Kidney capillary endothelial cell (primary cell): ENCODE measurements at regions not wholly inside any gene's neighbourhood (a gene's known extent, or its start where the extent isn't known, plus 50 kb on each side); places are given as distances from the start of the nearest gene placed in this dataset.

Experiments
- DNase-seq: peaks from one replicate; pipeline ENCODE4 v3.0.0-alpha.2; 2018; ENCODE audit warnings: low spot score

- no peak for DNase-seq
Measured at GRCh38 chr16:85293904-85294642, 181.8 kb upstream of the CIBAR2 start.

GRCh38 chr16:85294810-85295508 lies 182.7 kb upstream of the CIBAR2 start:
- no peak for DNase-seq

- peak; percentile 28 for DNase-seq
Measured at GRCh38 chr16:85296859-85297660, 184.8 kb upstream of the CIBAR2 start.

DNA sequence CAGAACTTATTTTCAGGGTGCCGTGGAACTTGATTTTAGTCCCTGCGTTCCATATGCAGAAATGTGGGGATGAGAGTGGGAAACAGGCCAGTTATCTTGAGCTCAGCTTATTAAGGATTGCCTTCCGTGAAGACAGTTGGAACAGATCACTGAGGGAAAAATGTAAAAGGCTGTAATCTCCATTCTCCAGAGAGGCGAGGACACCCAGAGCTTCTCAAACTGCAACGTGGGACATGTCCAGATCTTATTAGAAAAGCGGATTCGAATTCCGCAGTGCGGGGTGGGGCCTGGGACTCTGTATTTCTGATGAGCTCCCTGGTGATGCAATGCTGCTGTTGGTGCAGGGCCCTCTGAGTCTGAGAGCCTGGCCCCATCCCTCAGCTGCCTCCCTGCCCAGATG lies 185.6 kb upstream of the CIBAR2 start:
- no peak for DNase-seq

DNA sequence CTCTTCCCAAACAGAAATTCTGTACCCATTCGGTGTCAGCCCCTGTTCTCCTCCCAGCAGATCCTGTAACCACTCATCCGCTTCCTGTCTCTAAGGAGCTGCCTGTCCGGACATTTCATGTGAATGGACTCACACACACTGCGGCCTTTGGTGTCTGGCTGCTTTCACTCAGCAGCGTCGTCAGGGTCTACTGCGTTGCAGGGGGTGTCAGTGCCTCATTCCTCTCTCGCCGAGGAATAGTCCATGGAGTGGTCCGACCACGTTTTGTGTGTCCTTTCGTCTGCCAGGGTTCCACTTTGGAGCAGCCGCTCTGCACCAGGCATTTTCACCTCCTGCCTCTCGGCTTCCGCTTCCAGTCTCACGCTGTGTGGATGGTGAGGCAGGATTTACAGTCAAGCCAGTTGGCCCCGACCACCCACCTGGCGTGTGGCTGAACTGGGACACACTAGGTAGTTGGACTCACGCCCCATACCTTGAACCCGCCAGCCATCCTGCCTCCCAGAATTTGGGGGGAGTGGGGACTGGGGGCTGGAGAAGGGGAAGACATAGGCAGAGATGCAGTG lies 188.2 kb upstream of the CIBAR2 start:
- no peak for DNase-seq

DNA sequence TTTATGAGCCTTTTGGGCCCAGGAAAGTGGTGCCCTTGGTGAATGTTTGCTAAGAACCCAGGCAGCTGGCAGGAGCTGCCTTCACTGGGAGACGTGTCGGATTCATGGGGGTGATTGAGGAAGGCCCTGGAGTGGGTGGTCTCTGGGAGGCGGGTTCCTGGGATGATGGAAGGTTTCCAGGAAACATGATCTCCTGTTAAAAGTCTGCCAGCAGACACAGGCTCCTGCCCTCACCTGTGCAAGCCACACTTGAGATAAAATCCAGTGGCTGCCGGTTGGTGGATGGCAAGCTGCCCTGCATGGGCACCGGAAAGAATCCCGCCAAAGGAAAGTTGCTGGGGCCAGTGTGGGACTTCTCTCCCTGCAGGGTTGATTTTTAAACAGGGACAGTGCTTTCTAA lies 189.0 kb upstream of the CIBAR2 start:
- no peak for DNase-seq

DNA sequence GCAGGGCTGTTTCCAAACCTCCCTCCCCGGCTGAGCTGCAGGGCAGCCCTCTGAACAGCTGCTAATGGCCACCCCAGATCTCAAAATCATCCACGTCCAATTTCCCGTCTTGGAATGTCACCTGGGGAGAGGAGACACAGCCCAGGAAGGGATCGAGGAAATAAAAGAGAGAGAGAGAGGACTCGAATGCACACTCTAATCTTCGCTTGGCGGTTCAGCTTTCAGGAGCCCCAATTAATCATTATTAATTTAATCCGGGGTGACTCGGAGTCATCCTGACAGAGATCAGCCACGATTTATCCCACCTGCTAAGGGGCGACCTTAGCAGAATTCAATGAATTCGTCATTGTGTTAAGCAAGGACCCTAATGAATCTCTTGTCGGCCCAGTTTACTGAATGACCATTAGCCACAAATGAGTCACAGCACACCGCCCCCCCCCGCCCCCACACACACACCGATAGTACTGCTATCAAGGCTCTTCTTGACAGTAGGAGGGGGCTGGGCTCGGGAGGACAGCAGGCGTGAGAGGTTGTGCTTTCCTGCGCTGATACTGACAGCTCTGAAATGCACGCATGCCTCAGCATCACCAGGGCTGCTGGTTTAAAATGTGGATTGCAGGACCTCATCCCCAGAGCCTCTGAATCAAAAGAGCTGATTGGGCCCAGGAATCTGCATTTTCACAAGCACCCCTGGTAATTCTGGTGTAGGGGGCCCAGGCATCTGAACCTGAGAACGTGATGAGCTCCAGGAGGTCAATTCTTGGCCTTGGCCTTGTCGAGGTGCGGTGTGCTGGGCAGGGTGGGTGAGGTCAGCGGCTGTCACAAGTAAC lies 190.0 kb upstream of the CIBAR2 start:
- no peak for DNase-seq

DNA sequence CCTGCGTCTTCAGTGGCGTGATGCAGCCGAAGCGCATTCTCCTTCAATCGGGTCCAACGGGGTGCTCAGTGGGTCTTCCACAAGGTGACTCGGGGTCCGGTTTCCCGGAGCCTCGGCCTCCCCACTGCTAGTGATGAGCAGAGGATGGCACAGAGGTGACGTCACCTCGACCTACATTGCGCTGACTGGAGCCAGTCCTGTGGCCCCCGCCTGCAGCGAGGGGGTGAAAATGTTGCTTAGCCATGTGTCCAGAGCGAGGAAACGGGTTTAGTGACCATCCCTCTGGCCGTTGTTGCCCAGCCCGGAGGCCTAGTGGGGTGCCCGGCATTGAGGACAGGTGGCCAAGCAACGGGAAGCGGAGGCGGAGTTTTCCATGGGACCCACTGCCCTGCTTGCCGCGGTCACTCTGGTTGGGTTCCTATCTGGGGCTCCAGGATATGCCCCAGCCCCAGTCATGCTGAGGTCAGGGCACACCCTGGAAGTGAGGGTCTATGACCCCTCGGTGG lies 190.6 kb upstream of the CIBAR2 start:
- no peak for DNase-seq

GRCh38 chr16:85303354-85303883 lies 191.1 kb upstream of the CIBAR2 start:
- no peak for DNase-seq

GRCh38 chr16:85304337-85304736 lies 192.1 kb upstream of the CIBAR2 start:
- DNase-seq, result no peak

GRCh38 chr16:85306071-85306792 lies 194.0 kb upstream of the CIBAR2 start:
- DNase-seq, result peak; percentile 88

- DNase-seq, result no peak
Measured at GRCh38 chr16:85306793-85307551, 194.7 kb upstream of the CIBAR2 start.

- no peak for DNase-seq
Measured at GRCh38 chr16:85307552-85308364, 195.5 kb upstream of the CIBAR2 start.

GRCh38 chr16:85308611-85309540 lies 196.6 kb upstream of the CIBAR2 start:
- no peak for DNase-seq

- no peak for DNase-seq
Measured at GRCh38 chr16:85309656-85310587, 197.7 kb upstream of the CIBAR2 start.

GRCh38 chr16:85310868-85311585 lies 198.8 kb upstream of the CIBAR2 start:
- DNase-seq, result no peak
